ENCODE measurements at regions not wholly inside any gene's neighbourhood (a gene's known extent, or its start where the extent isn't known, plus 50 kb on each side); places are given as distances from the start of the nearest gene placed in this dataset.
"Not testable (repeated sequence)": the region's sequence is repeated elsewhere in the genome, so short reads cannot be mapped to it uniquely, and the experiment has no call there.

DNA sequence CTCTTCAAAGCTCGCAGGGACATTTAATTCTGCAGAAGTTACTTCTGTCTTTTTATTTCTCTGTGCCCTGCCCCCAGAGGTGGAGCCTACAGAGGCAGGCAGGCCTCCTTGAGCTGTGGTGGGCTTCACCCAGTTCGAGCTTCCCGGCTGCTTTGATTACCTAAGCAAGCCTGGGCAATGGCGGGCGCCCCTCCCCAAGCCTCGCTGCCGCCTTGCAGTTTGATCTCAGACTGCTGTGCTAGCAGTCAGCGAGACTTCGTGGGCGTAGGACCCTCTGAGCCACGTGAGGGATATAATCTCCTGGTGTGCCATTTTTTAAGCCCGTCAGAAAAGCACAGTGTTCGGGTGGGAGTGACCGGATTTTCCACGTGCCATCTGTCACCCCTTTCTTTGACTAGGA is 1322.9 kb upstream of the ACO1 start:
- not testable (repeated sequence) for TF ChIP-seq POLR2A (IDR thresholded peaks at IDR 0.05; ENCODE audit: low read depth, low read length); JUN (IDR thresholded peaks at IDR 0.05; ENCODE audit: borderline replicate concordance, insufficient read depth, insufficient read length, low read depth); POLR2AphosphoS5 (IDR thresholded peaks at IDR 0.05; ENCODE audit: insufficient read depth, low read depth, low read length); MYC (IDR thresholded peaks at IDR 0.05; ENCODE audit: low read depth, low read length); EZH2 (IDR thresholded peaks at IDR 0.05; ENCODE audit: borderline replicate concordance, low read depth, low read length, severe bottlenecking)
- TF ChIP-seq, protein P1, sequence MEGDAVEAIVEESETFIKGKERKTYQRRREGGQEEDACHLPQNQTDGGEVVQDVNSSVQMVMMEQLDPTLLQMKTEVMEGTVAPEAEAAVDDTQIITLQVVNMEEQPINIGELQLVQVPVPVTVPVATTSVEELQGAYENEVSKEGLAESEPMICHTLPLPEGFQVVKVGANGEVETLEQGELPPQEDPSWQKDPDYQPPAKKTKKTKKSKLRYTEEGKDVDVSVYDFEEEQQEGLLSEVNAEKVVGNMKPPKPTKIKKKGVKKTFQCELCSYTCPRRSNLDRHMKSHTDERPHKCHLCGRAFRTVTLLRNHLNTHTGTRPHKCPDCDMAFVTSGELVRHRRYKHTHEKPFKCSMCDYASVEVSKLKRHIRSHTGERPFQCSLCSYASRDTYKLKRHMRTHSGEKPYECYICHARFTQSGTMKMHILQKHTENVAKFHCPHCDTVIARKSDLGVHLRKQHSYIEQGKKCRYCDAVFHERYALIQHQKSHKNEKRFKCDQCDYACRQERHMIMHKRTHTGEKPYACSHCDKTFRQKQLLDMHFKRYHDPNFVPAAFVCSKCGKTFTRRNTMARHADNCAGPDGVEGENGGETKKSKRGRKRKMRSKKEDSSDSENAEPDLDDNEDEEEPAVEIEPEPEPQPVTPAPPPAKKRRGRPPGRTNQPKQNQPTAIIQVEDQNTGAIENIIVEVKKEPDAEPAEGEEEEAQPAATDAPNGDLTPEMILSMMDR (IDR thresholded peaks at IDR 0.05; ENCODE audit: extremely low read depth in 1 of 2, insufficient read depth in 1 of 2, low read depth in 1 of 2, low read length in 2 of 2) = not testable (repeated sequence)
- TF ChIP-seq, protein P2, sequence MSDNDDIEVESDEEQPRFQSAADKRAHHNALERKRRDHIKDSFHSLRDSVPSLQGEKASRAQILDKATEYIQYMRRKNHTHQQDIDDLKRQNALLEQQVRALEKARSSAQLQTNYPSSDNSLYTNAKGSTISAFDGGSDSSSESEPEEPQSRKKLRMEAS (IDR thresholded peaks at IDR 0.05; ENCODE audit: insufficient read depth, insufficient read length) = not testable (repeated sequence)
